HL-60 (cell line): ENCODE measurements at regions not wholly inside any gene's neighbourhood (a gene's known extent, or its start where the extent isn't known, plus 50 kb on each side); places are given as distances from the start of the nearest gene placed in this dataset.

Experiments used
- DNase-seq, 2 experiments: peaks; one replicate each; pipeline ENCODE4 v3.0.0-alpha.2; 2010 to 2020; ENCODE audit warnings: low read depth in 1 of 2, low spot score in 1 of 2
- H3K27ac ChIP-seq: fragments of 250-450 bp; sonication (Bioruptor Pico); replicated peaks from 2 replicates; pipeline ENCODE4 v1.5.1; 2020; ENCODE audit warnings: mild to moderate bottlenecking, moderate library complexity
- H3K27me3 ChIP-seq: fragments of 250-450 bp; sonication (Bioruptor Pico); 2 replicates; pipeline ENCODE4 v1.5.1; 2021; ENCODE audit warnings: mild to moderate bottlenecking, moderate library complexity; ENCODE audit not compliant: insufficient read depth, poor library complexity, severe bottlenecking
- H3K4me3 ChIP-seq: replicated peaks from 2 replicates; pipeline ENCODE4 v1.5.1; 2011; ENCODE audit warnings: mild to moderate bottlenecking, control low read depth, low read length; ENCODE audit not compliant: insufficient read depth
- GABPA ChIP-seq: IDR thresholded peaks from 2 replicates; pipeline ENCODE4 v1.6.1; 2012; ENCODE audit warnings: low read depth
- POLR2AphosphoS5 ChIP-seq: IDR thresholded peaks from 2 replicates; pipeline ENCODE4 v1.6.1; 2012; ENCODE audit warnings: low read depth
- SPI1 ChIP-seq: IDR thresholded peaks from 2 replicates; pipeline ENCODE4 v1.6.1; 2012; ENCODE audit warnings: low read depth, mild to moderate bottlenecking, borderline replicate concordance
- TF ChIP-seq, protein P1 (sequence below): IDR thresholded peaks from 2 replicates; pipeline ENCODE4 v1.6.1; 2012; ENCODE audit warnings: low read depth; ENCODE audit not compliant: insufficient replicate concordance
- TF ChIP-seq, protein P2 (sequence below): IDR thresholded peaks from one replicate; pipeline ENCODE4 v1.5.1; 2011; ENCODE audit warnings: low read length, control low read depth, inconsistent platforms; ENCODE audit not compliant: insufficient read depth

GRCh38 chr2:62379566-62379965 is 126.4 kb downstream of the TMEM17 start:
- TF ChIP-seq, protein P1, sequence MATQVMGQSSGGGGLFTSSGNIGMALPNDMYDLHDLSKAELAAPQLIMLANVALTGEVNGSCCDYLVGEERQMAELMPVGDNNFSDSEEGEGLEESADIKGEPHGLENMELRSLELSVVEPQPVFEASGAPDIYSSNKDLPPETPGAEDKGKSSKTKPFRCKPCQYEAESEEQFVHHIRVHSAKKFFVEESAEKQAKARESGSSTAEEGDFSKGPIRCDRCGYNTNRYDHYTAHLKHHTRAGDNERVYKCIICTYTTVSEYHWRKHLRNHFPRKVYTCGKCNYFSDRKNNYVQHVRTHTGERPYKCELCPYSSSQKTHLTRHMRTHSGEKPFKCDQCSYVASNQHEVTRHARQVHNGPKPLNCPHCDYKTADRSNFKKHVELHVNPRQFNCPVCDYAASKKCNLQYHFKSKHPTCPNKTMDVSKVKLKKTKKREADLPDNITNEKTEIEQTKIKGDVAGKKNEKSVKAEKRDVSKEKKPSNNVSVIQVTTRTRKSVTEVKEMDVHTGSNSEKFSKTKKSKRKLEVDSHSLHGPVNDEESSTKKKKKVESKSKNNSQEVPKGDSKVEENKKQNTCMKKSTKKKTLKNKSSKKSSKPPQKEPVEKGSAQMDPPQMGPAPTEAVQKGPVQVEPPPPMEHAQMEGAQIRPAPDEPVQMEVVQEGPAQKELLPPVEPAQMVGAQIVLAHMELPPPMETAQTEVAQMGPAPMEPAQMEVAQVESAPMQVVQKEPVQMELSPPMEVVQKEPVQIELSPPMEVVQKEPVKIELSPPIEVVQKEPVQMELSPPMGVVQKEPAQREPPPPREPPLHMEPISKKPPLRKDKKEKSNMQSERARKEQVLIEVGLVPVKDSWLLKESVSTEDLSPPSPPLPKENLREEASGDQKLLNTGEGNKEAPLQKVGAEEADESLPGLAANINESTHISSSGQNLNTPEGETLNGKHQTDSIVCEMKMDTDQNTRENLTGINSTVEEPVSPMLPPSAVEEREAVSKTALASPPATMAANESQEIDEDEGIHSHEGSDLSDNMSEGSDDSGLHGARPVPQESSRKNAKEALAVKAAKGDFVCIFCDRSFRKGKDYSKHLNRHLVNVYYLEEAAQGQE: no peak
- TF ChIP-seq GABPA (no peak), SPI1 (no peak), POLR2AphosphoS5 (no peak)
- TF ChIP-seq, protein P2, sequence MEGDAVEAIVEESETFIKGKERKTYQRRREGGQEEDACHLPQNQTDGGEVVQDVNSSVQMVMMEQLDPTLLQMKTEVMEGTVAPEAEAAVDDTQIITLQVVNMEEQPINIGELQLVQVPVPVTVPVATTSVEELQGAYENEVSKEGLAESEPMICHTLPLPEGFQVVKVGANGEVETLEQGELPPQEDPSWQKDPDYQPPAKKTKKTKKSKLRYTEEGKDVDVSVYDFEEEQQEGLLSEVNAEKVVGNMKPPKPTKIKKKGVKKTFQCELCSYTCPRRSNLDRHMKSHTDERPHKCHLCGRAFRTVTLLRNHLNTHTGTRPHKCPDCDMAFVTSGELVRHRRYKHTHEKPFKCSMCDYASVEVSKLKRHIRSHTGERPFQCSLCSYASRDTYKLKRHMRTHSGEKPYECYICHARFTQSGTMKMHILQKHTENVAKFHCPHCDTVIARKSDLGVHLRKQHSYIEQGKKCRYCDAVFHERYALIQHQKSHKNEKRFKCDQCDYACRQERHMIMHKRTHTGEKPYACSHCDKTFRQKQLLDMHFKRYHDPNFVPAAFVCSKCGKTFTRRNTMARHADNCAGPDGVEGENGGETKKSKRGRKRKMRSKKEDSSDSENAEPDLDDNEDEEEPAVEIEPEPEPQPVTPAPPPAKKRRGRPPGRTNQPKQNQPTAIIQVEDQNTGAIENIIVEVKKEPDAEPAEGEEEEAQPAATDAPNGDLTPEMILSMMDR: no peak
- DNase-seq: no peak
- Histone ChIP-seq H3K4me3 (no peak overlapping the region), H3K27ac (no peak overlapping the region), H3K27me3 (no peaks in the 10 kb centered on the region)

DNA sequence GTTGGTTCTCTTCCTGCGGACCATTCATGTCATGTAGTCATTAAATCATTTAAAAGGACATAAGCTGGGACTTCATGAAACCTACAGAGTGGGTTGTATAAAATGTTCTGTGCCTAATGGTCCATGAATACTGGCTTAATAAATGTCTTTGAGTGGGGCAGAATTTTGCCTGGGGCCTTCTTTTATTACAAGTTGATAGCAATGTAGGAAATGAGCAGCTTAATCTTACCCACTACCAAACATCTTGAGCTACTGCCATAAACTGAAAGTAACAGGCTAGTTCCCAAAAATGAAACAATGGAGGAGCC is 130.9 kb downstream of the TMEM17 start:
- no peak overlapping the region for H3K27ac ChIP-seq
- TF ChIP-seq, protein P2: no peak
- TF ChIP-seq POLR2AphosphoS5: no peak
- TF ChIP-seq, protein P1: no peak
- no peak for TF ChIP-seq SPI1
- TF ChIP-seq GABPA: no peak
- H3K4me3 ChIP-seq: no peak overlapping the region
- no peak for DNase-seq
- H3K27me3 ChIP-seq: no peaks in the 10 kb centered on the region

GRCh38 chr2:62374301-62375112 is 131.5 kb downstream of the TMEM17 start:
- TF ChIP-seq, protein P1: no peak
- TF ChIP-seq SPI1: no peak
- TF ChIP-seq GABPA: no peak
- TF ChIP-seq POLR2AphosphoS5: no peak
- TF ChIP-seq, protein P2: no peak

More at GRCh38 chr2:62374301-62375112, 131.5 kb downstream of the TMEM17 start:
- Histone ChIP-seq H3K4me3 (no peak overlapping the region), H3K27ac (no peak overlapping the region), H3K27me3 (no peaks in the 10 kb centered on the region)
- DNase-seq: no peak
